Keratinocyte (primary cell): ENCODE measurements at regions not wholly inside any gene's neighbourhood (a gene's known extent, or its start where the extent isn't known, plus 50 kb on each side); places are given as distances from the start of the nearest gene placed in this dataset.

Experiments
- DNase-seq: peaks from one replicate; pipeline ENCODE4 v3.0.0-alpha.2; 2011; ENCODE audit warnings: low read depth, missing footprints, low spot score
- FAIRE-seq: peaks from 2 replicates; lab custom pipeline; 2011; peaks lifted over from hg19 to GRCh38; lab: Jason Lieb, UNC
- H2AFZ ChIP-seq: 2 replicates; pipeline ENCODE4 v1.6.0; 2012; ENCODE audit warnings: low read length, control low read depth, inconsistent platforms; ENCODE audit not compliant: control insufficient read depth
- H3K27ac ChIP-seq: 2 replicates; pipeline ENCODE4 v1.5.1; 2011; ENCODE audit warnings: low read length; ENCODE audit not compliant: control insufficient read depth, insufficient read depth
- H3K27me3 ChIP-seq: 3 replicates; pipeline ENCODE4 v1.6.0; 2011; ENCODE audit warnings: low read length; ENCODE audit not compliant: control insufficient read depth, insufficient read depth; ENCODE audit errors: extremely low read depth
- H3K36me3 ChIP-seq, 2 experiments: 2 replicates in 1 of 2; 3 replicates in 1 of 2; pipeline ENCODE4 v1.5.1; 2011; ENCODE audit warnings: low read length in 2 of 2, mild to moderate bottlenecking in 1 of 2; ENCODE audit not compliant: control insufficient read depth in 2 of 2, insufficient read depth in 2 of 2; ENCODE audit errors: extremely low read depth in 1 of 2
- H3K4me1 ChIP-seq: 3 replicates; pipeline ENCODE4 v1.5.1; 2011; ENCODE audit warnings: low read length; ENCODE audit not compliant: control insufficient read depth, insufficient read depth; ENCODE audit errors: extremely low read depth
- H3K4me2 ChIP-seq: 3 replicates; pipeline ENCODE4 v1.6.0; 2011; ENCODE audit warnings: low read depth, low read length; ENCODE audit not compliant: control insufficient read depth, insufficient read depth; ENCODE audit errors: extremely low read depth
- H3K4me3 ChIP-seq, 3 experiments: fragments of 200-600 bp in 1 of 3; sonication (generic) in 1 of 3; 2 replicates in 2 of 3; 3 replicates in 1 of 3; pipeline ENCODE4 v1.5.1; 2011 to 2016; ENCODE audit warnings: low read length in 3 of 3, mild to moderate bottlenecking in 3 of 3, control low read depth in 2 of 3, inconsistent platforms in 1 of 3, low read depth in 1 of 3, mixed read lengths in 1 of 3, mixed run types in 1 of 3, moderate library complexity in 1 of 3; ENCODE audit not compliant: control insufficient read depth in 2 of 3, insufficient read depth in 2 of 3; ENCODE audit errors: extremely low read depth in 1 of 3
- H3K79me2 ChIP-seq: 2 replicates; pipeline ENCODE4 v1.6.0; 2012; ENCODE audit warnings: low read length; ENCODE audit not compliant: control insufficient read depth, insufficient read depth
- H3K9ac ChIP-seq: 3 replicates; pipeline ENCODE4 v1.6.0; 2011; ENCODE audit warnings: low read length; ENCODE audit not compliant: control insufficient read depth, insufficient read depth; ENCODE audit errors: extremely low read depth
- H3K9me1 ChIP-seq: 3 replicates; pipeline ENCODE4 v1.6.0; 2011; ENCODE audit warnings: low read length; ENCODE audit not compliant: control insufficient read depth, insufficient read depth; ENCODE audit errors: extremely low read depth
- H3K9me3 ChIP-seq: 2 replicates; pipeline ENCODE4 v1.5.1; 2012; ENCODE audit warnings: low read depth, low read length; ENCODE audit not compliant: control insufficient read depth
- H4K20me1 ChIP-seq: 3 replicates; pipeline ENCODE4 v1.6.0; 2011; ENCODE audit warnings: low read length; ENCODE audit not compliant: control insufficient read depth, insufficient read depth; ENCODE audit errors: extremely low read depth
- CTCF ChIP-seq, 3 experiments: IDR thresholded peaks in 1 of 3; conservative IDR thresholded peaks in 1 of 3; optimal IDR thresholded peaks in 1 of 3; 2 replicates in 2 of 3; 3 replicates in 1 of 3; pipeline versions ENCODE3 to v1.5.1; 2011; ENCODE audit warnings: low read length in 3 of 3, mild to moderate bottlenecking in 3 of 3, moderate library complexity in 2 of 3, control low read depth in 1 of 3, inconsistent platforms in 1 of 3; ENCODE audit not compliant: insufficient read depth in 2 of 3; ENCODE audit errors: extremely low read depth in 1 of 3
- EZH2 ChIP-seq: IDR thresholded peaks from one replicate; pipeline ENCODE4 v1.6.1; 2012; ENCODE audit warnings: inconsistent platforms, mild to moderate bottlenecking, low read length, moderate library complexity
- dilution Hi-C: fragments of 300-500 bp; cut with MboI; formaldehyde crosslinking; loops from one replicate; pipeline ENCODE4 v1.7.0; 2020; ENCODE audit warnings: low sequenced_read_pairs; ENCODE audit not compliant: extremely low pct_ligation_motif_present

GRCh38 chr11:70494559-70495350 lies 96.4 kb downstream of the CTTN start:
- Histone ChIP-seq H3K9ac (no peak overlapping the region), H3K4me3 (no peak overlapping the region), H3K9me3 (peaks cover 7% of the 10 kb centered on the region), H3K27me3 (no peaks in the 10 kb centered on the region), H4K20me1 (no peaks in the 10 kb centered on the region), H3K4me1 (no peaks in the 10 kb centered on the region), H3K27ac (no peak overlapping the region), H3K36me3 (no peaks in the 10 kb centered on the region), H3K9me1 (no peaks in the 10 kb centered on the region), H3K4me2 (no peak overlapping the region), H2AFZ (no peak overlapping the region), H3K79me2 (no peaks in the 10 kb centered on the region)
- DNase-seq: no peak
- TF ChIP-seq EZH2: no peak
- TF ChIP-seq CTCF (optimal IDR thresholded peaks at IDR 0.05 in 1 of 3, IDR thresholded peaks at IDR 0.05 in 1 of 3, conservative IDR thresholded peaks at IDR 0.05 in 1 of 3; ENCODE audit: extremely low read depth in 1 of 3, insufficient read depth in 2 of 3, low read length in 3 of 3): no peak
- FAIRE-seq: no peak
- dilution Hi-C loops: no loop called here

GRCh38 chr11:70495351-70496310 lies 97.3 kb downstream of the CTTN start:
- Histone ChIP-seq H4K20me1 (no peaks in the 10 kb centered on the region), H3K79me2 (no peaks in the 10 kb centered on the region), H3K27ac (no peak overlapping the region), H3K9me3 (peaks cover 7% of the 10 kb centered on the region), H3K4me2 (no peak overlapping the region), H3K36me3 (no peaks in the 10 kb centered on the region), H3K9me1 (no peaks in the 10 kb centered on the region), H3K4me3 (no peak overlapping the region), H3K27me3 (no peaks in the 10 kb centered on the region), H2AFZ (no peak overlapping the region), H3K9ac (no peak overlapping the region), H3K4me1 (no peaks in the 10 kb centered on the region)
- no peak for DNase-seq
- dilution Hi-C loops: no loop called here
- TF ChIP-seq CTCF (optimal IDR thresholded peaks at IDR 0.05 in 1 of 3, IDR thresholded peaks at IDR 0.05 in 1 of 3, conservative IDR thresholded peaks at IDR 0.05 in 1 of 3; ENCODE audit: extremely low read depth in 1 of 3, insufficient read depth in 2 of 3, low read length in 3 of 3): no peak
- TF ChIP-seq EZH2: no peak
- FAIRE-seq: no peak
